Upper lobe of left lung (tissue), 4 donors: ENCODE measurements at regions not wholly inside any gene's neighbourhood (a gene's known extent, or its start where the extent isn't known, plus 50 kb on each side); places are given as distances from the start of the nearest gene placed in this dataset.

Source experiments
- EP300 ChIP-seq, 4 donors: sonication (generic); formaldehyde crosslinking; IDR thresholded peaks; one replicate each; pipeline ENCODE4 v1.5.1; 2017; ENCODE audit warnings: antibody characterized with exemption in 4 of 4, control low read depth in 2 of 4
- POLR2A ChIP-seq, 4 donors: fragments of 450-650 bp; IDR thresholded peaks; one replicate each; pipeline ENCODE4 v1.5.1; 2016 to 2017; ENCODE audit warnings: antibody characterized with exemption in 4 of 4, mild to moderate bottlenecking in 2 of 4
- POLR2AphosphoS5 ChIP-seq, 2 donors: sonication (generic); formaldehyde crosslinking; IDR thresholded peaks; one replicate each; pipeline ENCODE4 v1.5.1; 2017; ENCODE audit warnings: antibody characterized with exemption in 2 of 2
- TF ChIP-seq, protein P1 (sequence below), 6 experiments: fragments of 450-650 bp in 4 of 6; fragments of 200-600 bp in 2 of 6; sonication (generic) in 2 of 6; IDR thresholded peaks; one replicate each; pipeline ENCODE4 v1.5.1; 2016 to 2019; ENCODE audit warnings: antibody characterized with exemption in 6 of 6

- TF ChIP-seq, protein P1, sequence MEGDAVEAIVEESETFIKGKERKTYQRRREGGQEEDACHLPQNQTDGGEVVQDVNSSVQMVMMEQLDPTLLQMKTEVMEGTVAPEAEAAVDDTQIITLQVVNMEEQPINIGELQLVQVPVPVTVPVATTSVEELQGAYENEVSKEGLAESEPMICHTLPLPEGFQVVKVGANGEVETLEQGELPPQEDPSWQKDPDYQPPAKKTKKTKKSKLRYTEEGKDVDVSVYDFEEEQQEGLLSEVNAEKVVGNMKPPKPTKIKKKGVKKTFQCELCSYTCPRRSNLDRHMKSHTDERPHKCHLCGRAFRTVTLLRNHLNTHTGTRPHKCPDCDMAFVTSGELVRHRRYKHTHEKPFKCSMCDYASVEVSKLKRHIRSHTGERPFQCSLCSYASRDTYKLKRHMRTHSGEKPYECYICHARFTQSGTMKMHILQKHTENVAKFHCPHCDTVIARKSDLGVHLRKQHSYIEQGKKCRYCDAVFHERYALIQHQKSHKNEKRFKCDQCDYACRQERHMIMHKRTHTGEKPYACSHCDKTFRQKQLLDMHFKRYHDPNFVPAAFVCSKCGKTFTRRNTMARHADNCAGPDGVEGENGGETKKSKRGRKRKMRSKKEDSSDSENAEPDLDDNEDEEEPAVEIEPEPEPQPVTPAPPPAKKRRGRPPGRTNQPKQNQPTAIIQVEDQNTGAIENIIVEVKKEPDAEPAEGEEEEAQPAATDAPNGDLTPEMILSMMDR (IDR thresholded peaks at IDR 0.05) = no peak
- TF ChIP-seq EP300 (IDR thresholded peaks at IDR 0.05) = no peak
- TF ChIP-seq POLR2AphosphoS5 (IDR thresholded peaks at IDR 0.05) = no peak
- TF ChIP-seq POLR2A (IDR thresholded peaks at IDR 0.05) = no peak
Observed at GRCh38 chr13:37981932-37982331, 112.4 kb upstream of the TRPC4 start.
